Endometrial microvascular endothelial cells (primary cell): ENCODE measurements at regions not wholly inside any gene's neighbourhood (a gene's known extent, or its start where the extent isn't known, plus 50 kb on each side); places are given as distances from the start of the nearest gene placed in this dataset.

Experiments used
- in situ Hi-C: cut with HindIII; loops from 2 replicates; pipeline ENCODE4 v1.10.0; 2017; ENCODE audit warnings: low sequenced_read_pairs, low pct_unique_long_range_greater_than_20kb; ENCODE audit errors: inconsistent ontology term

DNA sequence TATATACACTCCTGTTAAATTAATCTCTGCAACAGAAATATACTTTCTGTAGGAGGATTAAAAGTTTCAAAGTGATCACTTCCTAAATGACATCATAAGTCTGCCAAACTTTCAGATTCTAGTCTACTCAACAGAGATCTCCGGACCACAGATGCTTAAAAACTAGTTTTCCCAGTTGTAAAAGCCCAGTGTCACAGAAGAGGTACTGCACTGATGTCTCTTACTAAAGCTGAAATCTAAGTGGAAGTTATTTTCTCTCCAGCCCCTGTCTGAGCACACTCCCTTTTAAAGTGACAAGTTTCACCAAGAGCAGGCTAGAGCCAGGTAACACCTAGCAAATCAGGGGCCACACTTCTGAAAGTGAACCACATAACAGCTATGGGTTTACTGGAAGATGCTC, 71.6 kb upstream of the DST start:
- in situ Hi-C loops = no loop called here

DNA sequence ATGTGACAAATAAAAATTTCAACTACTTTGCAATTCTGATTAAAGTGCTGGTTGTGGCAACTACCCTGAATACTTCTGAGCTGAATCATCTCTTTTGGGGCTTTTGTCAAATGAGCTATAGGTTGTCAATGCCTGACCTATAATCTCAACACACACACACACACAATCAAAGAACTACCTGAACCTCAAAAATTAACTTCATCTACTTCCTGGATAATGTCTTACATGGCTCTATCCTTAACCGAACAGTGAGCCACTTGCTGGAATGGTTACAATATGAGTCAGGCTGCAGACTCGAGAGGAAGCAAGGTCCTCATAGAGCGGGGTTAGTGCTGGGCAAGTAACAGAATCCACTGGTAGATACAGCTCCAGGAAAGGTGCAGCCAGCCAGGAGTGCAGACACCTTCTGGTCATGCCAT, 70.6 kb upstream of the DST start:
- in situ Hi-C loops = no loop called here

DNA sequence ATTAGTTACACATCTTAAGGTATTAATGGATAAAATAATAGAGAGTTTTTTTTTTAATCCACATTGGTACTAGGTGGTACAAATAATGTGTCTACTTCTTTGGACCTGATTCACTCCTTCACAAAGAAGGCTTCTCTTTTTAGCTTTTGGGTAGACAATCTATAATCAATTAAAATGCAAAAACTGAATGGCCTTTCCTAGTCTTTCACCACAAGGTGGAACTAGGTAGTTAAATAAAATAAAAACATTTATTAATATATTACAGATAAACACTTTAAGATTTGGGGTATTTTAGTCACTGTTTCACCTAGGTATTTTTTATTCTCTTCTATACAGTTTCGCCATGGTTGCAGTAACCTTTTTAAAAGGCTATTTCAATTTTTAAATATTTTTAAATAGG, 68.3 kb upstream of the DST start:
- in situ Hi-C loops = no loop called here

DNA sequence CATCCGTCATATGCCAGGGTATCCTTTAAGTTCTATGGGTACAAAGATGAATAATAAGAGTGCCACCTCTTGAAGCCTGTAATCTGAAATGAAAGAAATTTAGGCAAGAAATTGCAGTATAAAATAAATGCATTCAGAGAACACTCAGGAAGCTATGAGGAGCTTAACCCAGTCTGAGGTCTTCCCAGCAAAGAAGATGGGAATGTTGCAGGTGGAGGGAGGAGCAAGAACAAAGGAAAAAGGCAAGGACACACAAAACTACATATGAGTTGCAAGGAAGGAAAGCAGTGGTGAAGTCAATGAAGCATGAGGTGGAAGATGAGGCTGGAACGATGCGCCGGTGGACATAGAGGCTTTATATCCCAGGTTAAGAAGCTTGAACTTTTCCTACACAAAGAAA, 67.0 kb upstream of the DST start:
- in situ Hi-C loops = no loop called here

DNA sequence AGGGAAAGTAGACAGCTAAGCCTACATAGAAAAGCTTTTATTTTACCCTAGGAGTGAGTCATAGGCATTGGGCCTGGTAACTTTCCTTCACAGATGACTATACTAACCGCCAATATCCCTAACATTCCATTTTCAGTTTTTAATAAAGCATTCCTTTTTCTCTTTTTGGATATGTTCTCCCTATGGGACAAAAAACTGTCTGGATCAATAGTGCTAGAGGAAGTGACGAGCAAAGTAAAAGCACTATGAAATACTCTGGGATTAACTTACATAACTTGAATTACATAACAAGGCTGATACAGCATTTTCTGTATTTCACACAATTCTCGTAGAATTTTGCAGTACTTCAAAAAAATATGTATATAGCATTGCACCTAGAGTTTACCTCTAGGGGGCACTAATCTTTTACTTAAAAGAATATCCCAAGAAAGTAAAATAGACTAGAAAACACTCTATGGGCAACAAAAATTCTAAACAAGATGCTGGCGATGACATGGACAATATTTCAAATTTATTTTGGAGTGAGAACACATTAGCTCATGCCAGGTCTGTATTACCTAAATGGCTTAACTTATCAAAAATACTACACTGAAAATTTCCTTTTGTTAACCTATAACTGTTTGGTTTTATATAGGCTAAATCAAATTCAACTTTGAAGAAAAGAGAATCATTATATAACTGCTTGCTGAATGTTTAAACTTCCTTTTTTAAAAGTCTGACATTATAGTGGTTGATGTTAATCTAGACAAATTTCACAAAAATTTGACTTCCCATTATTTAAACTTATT, 66.3 kb upstream of the DST start:
- in situ Hi-C loops = no loop called here

DNA sequence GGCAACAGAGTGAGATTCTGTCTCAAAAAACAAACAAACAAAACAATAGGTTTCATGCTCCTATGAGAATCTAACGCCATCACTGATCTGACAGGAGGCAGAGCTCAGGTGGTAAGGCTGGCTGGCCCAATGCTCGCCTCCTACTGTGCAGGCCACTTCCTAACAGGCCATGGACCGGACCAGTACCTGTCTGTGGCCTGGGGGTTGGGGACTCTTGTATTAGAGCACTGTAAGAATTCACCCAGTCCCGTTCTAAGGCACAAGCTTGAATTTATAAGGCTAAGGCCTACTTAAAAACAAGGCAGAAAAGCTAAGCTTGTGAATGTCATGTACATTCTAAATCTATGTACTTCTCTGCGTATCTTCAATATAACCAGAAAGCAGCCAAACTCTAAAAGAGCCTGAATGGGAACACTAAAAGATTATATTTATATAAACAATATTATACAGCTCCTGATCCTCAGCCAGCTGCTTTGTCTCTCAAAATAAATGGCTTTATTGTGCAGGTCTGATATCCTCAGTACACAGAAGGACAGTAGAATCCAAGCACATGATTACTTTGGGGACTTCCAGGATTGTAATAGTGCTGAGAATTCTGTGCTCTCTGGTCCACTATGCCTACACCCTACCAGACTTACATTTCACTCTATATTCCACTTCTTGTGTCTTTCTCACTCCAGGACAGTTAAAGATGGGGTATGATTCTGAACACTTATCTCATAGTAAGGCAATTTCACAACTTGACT, 64.5 kb upstream of the DST start:
- in situ Hi-C loops = no loop called here

DNA sequence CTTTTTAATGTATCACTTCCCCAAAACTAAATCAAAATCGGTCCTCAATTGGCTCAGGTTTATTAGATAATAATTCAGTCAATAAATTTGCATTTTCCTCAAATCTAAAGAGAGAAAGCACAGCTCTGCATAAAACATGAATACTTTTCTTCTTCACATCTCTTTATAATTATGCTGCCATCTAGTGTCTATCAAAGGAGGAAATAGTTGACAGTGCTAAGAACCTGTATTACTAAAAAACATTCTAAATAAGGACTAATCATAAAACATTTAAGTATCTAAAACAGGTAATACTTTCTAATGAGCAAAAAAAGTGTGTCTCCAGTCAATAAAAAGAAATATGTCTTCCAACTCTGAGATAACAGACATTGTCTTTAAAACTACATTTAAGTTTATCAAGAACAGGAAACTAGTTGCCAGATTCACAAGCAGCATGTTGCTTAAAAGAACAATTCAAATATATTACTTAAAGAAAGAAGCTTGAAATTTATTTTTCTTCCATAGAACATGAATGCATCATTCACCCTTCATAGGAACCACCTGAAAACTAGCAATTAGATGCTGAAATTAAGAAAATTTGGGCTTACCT, 56.5 kb upstream of the DST start:
- in situ Hi-C loops = no loop called here

DNA sequence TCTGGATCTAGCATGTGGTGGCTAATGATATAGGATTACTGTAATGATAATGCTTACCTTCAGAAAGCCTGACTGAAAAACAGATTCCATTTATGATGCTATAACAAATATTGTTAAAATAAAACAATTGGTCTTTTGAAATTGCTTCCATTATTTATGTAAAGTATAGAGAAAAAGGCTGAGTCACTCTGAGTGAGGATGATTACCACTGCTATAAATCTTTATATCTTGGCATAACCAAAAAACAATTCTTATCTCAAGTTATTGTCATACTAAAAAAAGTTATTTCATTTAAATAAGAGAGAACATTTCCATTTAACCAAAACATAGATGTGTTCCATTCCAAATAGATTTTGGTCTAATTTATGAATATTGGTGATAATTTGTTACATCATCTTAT, 53.0 kb upstream of the DST start:
- in situ Hi-C loops = no loop called here

DNA sequence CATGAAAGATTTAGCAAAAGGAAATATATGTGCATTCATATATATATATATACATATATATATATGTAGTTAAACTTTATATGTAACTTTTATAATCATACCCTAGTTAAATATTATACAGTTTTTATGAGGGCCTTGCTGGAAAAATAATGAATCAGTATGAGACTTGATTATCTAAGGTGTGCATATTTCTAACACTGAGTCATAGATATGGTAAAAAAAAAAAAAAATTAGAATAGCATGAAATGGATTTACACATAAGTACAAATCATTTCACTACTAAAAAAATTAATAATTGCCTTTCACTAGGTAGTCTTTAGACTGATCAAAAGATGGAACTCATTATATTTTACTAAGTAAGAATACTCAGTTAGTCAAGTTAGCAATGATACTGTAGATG, 51.3 kb upstream of the DST start:
- in situ Hi-C loops = no loop called here

DNA sequence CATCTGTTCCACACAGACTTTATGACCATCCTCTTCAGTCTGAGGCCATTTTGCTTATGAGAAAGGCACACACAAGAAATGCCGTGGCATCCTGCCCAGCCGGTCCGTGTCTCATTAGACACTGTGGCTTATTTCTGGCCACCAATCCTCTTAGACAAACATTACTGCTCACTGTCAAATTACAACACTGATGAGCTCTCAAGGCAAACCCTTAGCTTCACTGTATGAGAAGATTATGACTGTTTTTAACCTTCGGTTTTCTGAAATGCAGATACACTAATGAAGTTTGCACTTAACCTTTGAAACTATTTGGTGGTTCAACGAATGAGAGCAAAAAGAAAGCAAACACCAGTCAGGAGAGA, 50.5 kb upstream of the DST start:
- in situ Hi-C loops = no loop called here

DNA sequence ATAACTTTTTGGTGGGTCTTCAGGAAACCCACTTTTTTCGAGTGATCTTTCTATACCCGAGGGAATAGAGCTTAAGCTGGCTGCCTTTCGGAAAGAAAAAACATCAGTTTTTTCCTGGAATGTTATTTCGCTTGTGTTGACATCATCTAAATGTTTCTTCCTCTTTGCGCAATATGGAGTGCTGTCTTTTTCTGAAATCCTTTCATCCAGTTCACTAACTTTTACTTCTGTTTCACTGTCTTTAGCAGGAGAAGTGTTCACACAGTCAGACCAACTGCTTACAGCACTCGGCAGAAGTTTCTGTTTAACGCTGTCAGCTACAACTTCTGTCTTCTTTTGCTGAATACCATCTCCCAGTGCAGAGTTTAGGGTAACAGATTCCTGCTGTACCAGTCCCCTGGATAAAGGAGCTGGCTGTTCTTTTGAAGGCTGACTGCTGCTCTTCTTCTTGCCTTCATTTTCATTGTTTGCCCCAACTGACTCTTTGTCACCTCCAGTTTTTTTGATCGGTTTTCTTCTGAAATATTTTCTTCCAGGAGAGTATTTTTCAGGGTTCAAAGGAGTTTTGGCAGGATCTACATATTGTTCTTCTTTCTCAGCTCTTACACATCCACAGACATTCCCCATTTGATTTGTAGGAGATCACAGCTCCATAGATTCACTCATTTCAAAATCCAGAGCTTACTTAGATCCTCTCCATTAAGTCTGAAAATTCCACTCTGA, 50.0 kb upstream of the DST start:
- in situ Hi-C loops = no loop called here
